ENCODE measurements at regions not wholly inside any gene's neighbourhood (a gene's known extent, or its start where the extent isn't known, plus 50 kb on each side); places are given as distances from the start of the nearest gene placed in this dataset.

- DNase-seq (ENCODE audit: low spot score), result no peak
- TF ChIP-seq, protein P1, sequence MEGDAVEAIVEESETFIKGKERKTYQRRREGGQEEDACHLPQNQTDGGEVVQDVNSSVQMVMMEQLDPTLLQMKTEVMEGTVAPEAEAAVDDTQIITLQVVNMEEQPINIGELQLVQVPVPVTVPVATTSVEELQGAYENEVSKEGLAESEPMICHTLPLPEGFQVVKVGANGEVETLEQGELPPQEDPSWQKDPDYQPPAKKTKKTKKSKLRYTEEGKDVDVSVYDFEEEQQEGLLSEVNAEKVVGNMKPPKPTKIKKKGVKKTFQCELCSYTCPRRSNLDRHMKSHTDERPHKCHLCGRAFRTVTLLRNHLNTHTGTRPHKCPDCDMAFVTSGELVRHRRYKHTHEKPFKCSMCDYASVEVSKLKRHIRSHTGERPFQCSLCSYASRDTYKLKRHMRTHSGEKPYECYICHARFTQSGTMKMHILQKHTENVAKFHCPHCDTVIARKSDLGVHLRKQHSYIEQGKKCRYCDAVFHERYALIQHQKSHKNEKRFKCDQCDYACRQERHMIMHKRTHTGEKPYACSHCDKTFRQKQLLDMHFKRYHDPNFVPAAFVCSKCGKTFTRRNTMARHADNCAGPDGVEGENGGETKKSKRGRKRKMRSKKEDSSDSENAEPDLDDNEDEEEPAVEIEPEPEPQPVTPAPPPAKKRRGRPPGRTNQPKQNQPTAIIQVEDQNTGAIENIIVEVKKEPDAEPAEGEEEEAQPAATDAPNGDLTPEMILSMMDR (conservative IDR thresholded peaks at IDR 0.05; ENCODE audit: low read depth), result no peak
- CTCF ChIA-PET, result no interaction called here
- no peak overlapping the region for H3K27ac ChIP-seq
- POLR2A ChIA-PET (ENCODE audit: low non-redundant PET), result no interaction called here
Measured at GRCh38 chr4:187065396-187065795, 341.7 kb upstream of the FAT1 start.

DNA sequence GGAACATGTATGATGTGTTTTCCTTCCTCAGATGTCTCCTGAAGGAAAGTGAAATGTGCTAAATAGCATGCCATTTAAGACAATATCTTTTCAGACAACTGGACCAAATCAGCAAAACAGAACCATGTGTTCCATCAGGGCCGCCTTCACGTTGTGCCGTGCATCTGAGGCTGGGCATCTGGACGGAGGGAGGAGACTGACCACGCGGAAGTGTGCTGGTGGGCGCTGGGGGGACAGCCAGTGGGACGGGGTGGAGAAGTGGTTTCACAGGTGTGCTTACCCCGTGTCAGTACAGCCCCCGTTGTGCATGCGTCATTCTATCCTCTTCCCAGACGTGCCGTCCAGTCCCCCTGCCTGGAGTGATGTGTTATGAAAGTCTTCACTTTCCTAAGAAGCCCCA lies 342.1 kb upstream of the FAT1 start:
- TF ChIP-seq, protein P1 (conservative IDR thresholded peaks at IDR 0.05; ENCODE audit: low read depth), result no peak
- POLR2A ChIA-PET (ENCODE audit: low non-redundant PET), result no interaction called here
- no peak for DNase-seq (ENCODE audit: low spot score)
- H3K27ac ChIP-seq, result no peak overlapping the region
- CTCF ChIA-PET, result no interaction called here

GRCh38 chr4:187069398-187069797 lies 345.7 kb upstream of the FAT1 start:
- ChIA-PET POLR2A (ENCODE audit: low non-redundant PET) (no interaction called here), CTCF (interaction anchor here (1.0 kb wide), 1 partner anchor 27 kb away, joined by 3 read pairs; no protein-coding TSS in a partner anchor)
- no peak overlapping the region for H3K27ac ChIP-seq
- TF ChIP-seq, protein P1 (conservative IDR thresholded peaks at IDR 0.05; ENCODE audit: low read depth), result no peak
- no peak for DNase-seq (ENCODE audit: low spot score)

DNA sequence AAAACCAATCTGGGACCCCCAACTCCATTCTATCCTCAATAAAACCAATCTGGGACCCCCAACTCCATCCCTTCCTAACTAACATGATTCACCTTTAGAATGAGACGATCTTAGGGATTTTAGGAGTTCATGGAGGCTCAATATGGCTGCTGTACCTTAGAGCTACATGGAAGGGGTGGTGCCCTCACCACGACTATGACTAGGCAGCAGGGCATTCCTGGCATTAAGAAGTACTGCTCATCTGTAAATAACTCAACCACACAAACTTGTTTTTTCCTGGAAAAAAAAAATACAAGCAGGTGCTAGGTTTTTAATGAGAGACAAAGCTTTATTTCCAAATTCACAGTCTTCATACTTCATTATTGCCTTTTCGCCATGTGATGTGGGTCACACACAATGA lies 346.5 kb upstream of the FAT1 start:
- ChIA-PET POLR2A (ENCODE audit: low non-redundant PET) (no interaction called here), CTCF (interaction anchor here (0.6 to 1.0 kb wide), 2 partner anchors 28 to 330 kb away, joined by 3 read pairs; no protein-coding TSS in a partner anchor)
- TF ChIP-seq, protein P1 (conservative IDR thresholded peaks at IDR 0.05; ENCODE audit: low read depth), result no peak

GRCh38 chr4:187070740-187071139 lies 347.1 kb upstream of the FAT1 start:
- DNase-seq (ENCODE audit: low spot score), result no peak
- H3K27ac ChIP-seq, result no peak overlapping the region
- CTCF ChIA-PET, result interaction anchor here (0.6 kb wide), 1 partner anchor 330 kb away, joined by 3 read pairs; no protein-coding TSS in a partner anchor
- TF ChIP-seq, protein P1 (conservative IDR thresholded peaks at IDR 0.05; ENCODE audit: low read depth), result no peak
- POLR2A ChIA-PET (ENCODE audit: low non-redundant PET), result no interaction called here

More for the DNA sequence above, 346.5 kb upstream of the FAT1 start:
- no peak overlapping the region for H3K27ac ChIP-seq
- no peak for DNase-seq (ENCODE audit: low spot score)

DNA sequence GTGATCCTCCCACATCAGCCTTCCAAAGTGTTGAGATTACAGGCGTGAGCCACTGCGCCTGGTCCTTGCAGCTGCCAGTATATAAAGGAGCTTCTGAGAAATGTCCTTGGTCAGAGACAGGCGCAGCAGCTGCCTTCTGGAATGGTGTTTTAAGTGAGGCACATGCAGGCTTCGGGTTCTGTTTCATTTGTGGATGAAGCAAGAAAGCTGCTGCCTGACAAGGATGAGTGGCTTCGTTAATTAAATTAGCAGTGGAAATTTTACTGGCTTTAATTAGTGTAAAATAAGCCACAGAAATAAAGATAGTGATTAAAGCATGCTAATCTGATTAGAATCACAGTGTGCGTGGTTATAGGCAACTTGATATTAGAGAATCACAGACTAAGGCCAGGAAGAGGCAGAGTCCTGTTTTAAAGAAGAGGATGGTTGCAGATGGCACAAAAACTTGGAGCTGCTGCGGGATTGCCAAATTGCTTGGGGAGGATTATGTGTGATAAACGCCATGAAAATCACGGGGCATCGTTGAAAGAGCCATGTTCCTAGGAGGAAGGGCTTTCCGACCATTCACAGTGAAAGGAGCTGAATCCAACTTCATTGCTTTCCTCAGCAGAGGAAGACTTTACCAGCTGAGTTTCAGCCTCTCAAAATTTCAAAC lies 348.4 kb upstream of the FAT1 start:
- ChIA-PET POLR2A (ENCODE audit: low non-redundant PET) (no interaction called here), CTCF (interaction anchor here (0.6 kb wide), 1 partner anchor 399 kb away, joined by 3 read pairs; no protein-coding TSS in a partner anchor)
- H3K27ac ChIP-seq, result no peak overlapping the region
- no peak for DNase-seq (ENCODE audit: low spot score)
- TF ChIP-seq, protein P1 (conservative IDR thresholded peaks at IDR 0.05; ENCODE audit: low read depth), result no peak

All from RWPE1 (cell line).